Loucy (cell line): ENCODE measurements at regions not wholly inside any gene's neighbourhood (a gene's known extent, or its start where the extent isn't known, plus 50 kb on each side); places are given as distances from the start of the nearest gene placed in this dataset.

Source experiments
- CTCF ChIP-seq: fragments of 200-600 bp; sonication (generic); conservative IDR thresholded peaks from 2 replicates; pipeline ENCODE4 v1.5.1; 2014; ENCODE audit warnings: mild to moderate bottlenecking, antibody characterized with exemption, low read length
- EZH2phosphoT487 ChIP-seq: fragments of 200-600 bp; IDR thresholded peaks from 2 replicates; pipeline ENCODE4 v1.6.1; 2018; ENCODE audit warnings: antibody characterized with exemption, mild to moderate bottlenecking, moderate library complexity, borderline replicate concordance

- TF ChIP-seq CTCF (no peak), EZH2phosphoT487 (no peak)
Observed at GRCh38 chr16:88298833-88299745, 83.7 kb upstream of the ZNF469 start.
